Ammon's horn (tissue), 1 donor: ENCODE measurements at regions not wholly inside any gene's neighbourhood (a gene's known extent, or its start where the extent isn't known, plus 50 kb on each side); places are given as distances from the start of the nearest gene placed in this dataset.
"Not testable (repeated sequence)": the region's sequence is repeated elsewhere in the genome, so short reads cannot be mapped to it uniquely, and the experiment has no call there.

Experiments
- DNase-seq: peaks from one replicate; pipeline ENCODE4 v3.0.0-alpha.2; 2016; ENCODE audit warnings: low spot score

GRCh38 chr2:163187119-163187518 is 348.6 kb upstream of the KCNH7 start:
- no peak for DNase-seq

- no peak for DNase-seq
These were observed 346.6 kb upstream of the KCNH7 start for GRCh38 chr2:163185160-163185559.

GRCh38 chr2:163182764-163183354 is 344.3 kb upstream of the KCNH7 start:
- peak; percentile 18 for DNase-seq

GRCh38 chr2:163177592-163177991 is 339.0 kb upstream of the KCNH7 start:
- no peak for DNase-seq

- DNase-seq: no peak
These were observed 336.7 kb upstream of the KCNH7 start for GRCh38 chr2:163175294-163175693.

GRCh38 chr2:163173591-163173990 is 335.0 kb upstream of the KCNH7 start:
- no peak for DNase-seq

GRCh38 chr2:163171786-163172530 is 333.4 kb upstream of the KCNH7 start:
- DNase-seq: no peak

GRCh38 chr2:163157891-163158496 is 319.4 kb upstream of the KCNH7 start:
- no peak for DNase-seq

- no peak for DNase-seq
These were observed 318.8 kb upstream of the KCNH7 start for GRCh38 chr2:163157411-163157810.

GRCh38 chr2:163155925-163156324 is 317.4 kb upstream of the KCNH7 start:
- DNase-seq: no peak

- DNase-seq: peak; percentile 37
These were observed 316.8 kb upstream of the KCNH7 start for GRCh38 chr2:163155279-163155883.

- DNase-seq: no peak
These were observed 304.1 kb upstream of the KCNH7 start for GRCh38 chr2:163142618-163143017.

GRCh38 chr2:163138947-163139346 is 300.4 kb upstream of the KCNH7 start:
- DNase-seq: no peak

GRCh38 chr2:163135256-163135655 is 296.7 kb upstream of the KCNH7 start:
- DNase-seq: no peak

GRCh38 chr2:163133602-163134001 is 295.0 kb upstream of the KCNH7 start:
- no peak for DNase-seq

- no peak for DNase-seq
These were observed 294.3 kb upstream of the KCNH7 start for GRCh38 chr2:163132850-163133249.

- DNase-seq: not testable (repeated sequence)
These were observed 293.6 kb upstream of the KCNH7 start for GRCh38 chr2:163132207-163132606.

GRCh38 chr2:163123526-163123925 is 285.0 kb upstream of the KCNH7 start:
- DNase-seq: no peak

GRCh38 chr2:163122257-163122656 is 283.7 kb upstream of the KCNH7 start:
- no peak for DNase-seq

- DNase-seq: no peak
These were observed 282.9 kb upstream of the KCNH7 start for GRCh38 chr2:163121483-163121882.

- no peak for DNase-seq
These were observed 281.4 kb upstream of the KCNH7 start for GRCh38 chr2:163119966-163120365.

- DNase-seq: no peak
These were observed 248.4 kb upstream of the KCNH7 start for GRCh38 chr2:163086940-163087339.
